Loucy (cell line): ENCODE measurements at regions not wholly inside any gene's neighbourhood (a gene's known extent, or its start where the extent isn't known, plus 50 kb on each side); places are given as distances from the start of the nearest gene placed in this dataset.

Experiments used
- H2AFZ ChIP-seq: fragments of 200-600 bp; sonication (generic); 2 replicates; pipeline ENCODE4 v1.6.0; 2016; ENCODE audit warnings: antibody characterized with exemption, mild to moderate bottlenecking, low read length, moderate library complexity
- H3F3A ChIP-seq: fragments of 200-600 bp; 2 replicates; pipeline ENCODE4 v1.6.0; 2016; ENCODE audit warnings: antibody characterized with exemption, low read depth, mild to moderate bottlenecking
- H3K27me3 ChIP-seq: fragments of 200-600 bp; sonication (generic); 2 replicates; pipeline ENCODE4 v1.6.1; 2014; ENCODE audit warnings: low read length, mild to moderate bottlenecking; ENCODE audit not compliant: insufficient read depth, poor library complexity, severe bottlenecking
- H3K36me3 ChIP-seq: fragments of 200-600 bp; sonication (generic); 2 replicates; pipeline ENCODE4 v1.6.1; 2016; ENCODE audit warnings: low read length; ENCODE audit not compliant: insufficient read depth
- H3K4me1 ChIP-seq: fragments of 200-600 bp; sonication (generic); 2 replicates; pipeline ENCODE4 v1.5.1; 2014; ENCODE audit warnings: low read length, mild to moderate bottlenecking; ENCODE audit not compliant: insufficient read depth, poor library complexity, severe bottlenecking
- H3K4me2 ChIP-seq: fragments of 200-600 bp; sonication (generic); 2 replicates; pipeline ENCODE4 v1.6.0; 2014; ENCODE audit warnings: antibody characterized with exemption, low read length, low read depth, mild to moderate bottlenecking; ENCODE audit not compliant: poor library complexity, severe bottlenecking
- H3K4me3 ChIP-seq: fragments of 200-600 bp; sonication (generic); 2 replicates; pipeline ENCODE4 v1.5.1; 2014; ENCODE audit warnings: low read length, mild to moderate bottlenecking, mixed read lengths; ENCODE audit not compliant: poor library complexity, severe bottlenecking
- H3K79me2 ChIP-seq: fragments of 200-600 bp; sonication (generic); 2 replicates; pipeline ENCODE4 v1.6.1; 2014; ENCODE audit warnings: low read length; ENCODE audit not compliant: insufficient read depth
- H3K9ac ChIP-seq: fragments of 200-600 bp; sonication (generic); 2 replicates; pipeline ENCODE4 v1.6.0; 2014; ENCODE audit warnings: mild to moderate bottlenecking, low read depth, low read length, moderate library complexity; ENCODE audit not compliant: poor library complexity, severe bottlenecking
- H3K9me2 ChIP-seq: fragments of 200-600 bp; sonication (generic); replicated peaks from 2 replicates; pipeline ENCODE4 v1.6.1; 2016; ENCODE audit warnings: low read depth, low read length, mixed read lengths
- H3K9me3 ChIP-seq: fragments of 200-600 bp; sonication (generic); 2 replicates; pipeline ENCODE4 v1.6.1; 2014; ENCODE audit warnings: mild to moderate bottlenecking, antibody characterized with exemption, low read length, low read depth; ENCODE audit not compliant: insufficient read depth
- H4K20me1 ChIP-seq: fragments of 200-600 bp; sonication (generic); 2 replicates; pipeline ENCODE4 v1.6.0; 2014; ENCODE audit warnings: antibody characterized with exemption, low read length, mild to moderate bottlenecking; ENCODE audit not compliant: insufficient read depth, poor library complexity, severe bottlenecking
- EZH2phosphoT487 ChIP-seq: fragments of 200-600 bp; IDR thresholded peaks from 2 replicates; pipeline ENCODE4 v1.6.1; 2018; ENCODE audit warnings: antibody characterized with exemption, mild to moderate bottlenecking, moderate library complexity, borderline replicate concordance
- TF ChIP-seq, protein P1 (sequence below): fragments of 200-600 bp; sonication (generic); conservative IDR thresholded peaks from 2 replicates; pipeline ENCODE4 v1.5.1; 2014; ENCODE audit warnings: mild to moderate bottlenecking, antibody characterized with exemption, low read length

- no peak overlapping the region for H3K9ac ChIP-seq
- H3K4me2 ChIP-seq, result no peak overlapping the region
- no peaks in the 10 kb centered on the region for H4K20me1 ChIP-seq
- no peaks in the 10 kb centered on the region for H3F3A ChIP-seq
- no peaks in the 10 kb centered on the region for H3K79me2 ChIP-seq
- no peak overlapping the region for H2AFZ ChIP-seq
- H3K4me1 ChIP-seq, result no peaks in the 10 kb centered on the region
- H3K9me2 ChIP-seq, result no peaks in the 10 kb centered on the region
- no peaks in the 10 kb centered on the region for H3K9me3 ChIP-seq
- no peak overlapping the region for H3K4me3 ChIP-seq
- no peaks in the 10 kb centered on the region for H3K27me3 ChIP-seq
- TF ChIP-seq, protein P1, sequence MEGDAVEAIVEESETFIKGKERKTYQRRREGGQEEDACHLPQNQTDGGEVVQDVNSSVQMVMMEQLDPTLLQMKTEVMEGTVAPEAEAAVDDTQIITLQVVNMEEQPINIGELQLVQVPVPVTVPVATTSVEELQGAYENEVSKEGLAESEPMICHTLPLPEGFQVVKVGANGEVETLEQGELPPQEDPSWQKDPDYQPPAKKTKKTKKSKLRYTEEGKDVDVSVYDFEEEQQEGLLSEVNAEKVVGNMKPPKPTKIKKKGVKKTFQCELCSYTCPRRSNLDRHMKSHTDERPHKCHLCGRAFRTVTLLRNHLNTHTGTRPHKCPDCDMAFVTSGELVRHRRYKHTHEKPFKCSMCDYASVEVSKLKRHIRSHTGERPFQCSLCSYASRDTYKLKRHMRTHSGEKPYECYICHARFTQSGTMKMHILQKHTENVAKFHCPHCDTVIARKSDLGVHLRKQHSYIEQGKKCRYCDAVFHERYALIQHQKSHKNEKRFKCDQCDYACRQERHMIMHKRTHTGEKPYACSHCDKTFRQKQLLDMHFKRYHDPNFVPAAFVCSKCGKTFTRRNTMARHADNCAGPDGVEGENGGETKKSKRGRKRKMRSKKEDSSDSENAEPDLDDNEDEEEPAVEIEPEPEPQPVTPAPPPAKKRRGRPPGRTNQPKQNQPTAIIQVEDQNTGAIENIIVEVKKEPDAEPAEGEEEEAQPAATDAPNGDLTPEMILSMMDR, result no peak
- TF ChIP-seq EZH2phosphoT487, result no peak
- no peaks in the 10 kb centered on the region for H3K36me3 ChIP-seq
These were observed 1379.0 kb upstream of the MIR17HG start for GRCh38 chr13:89968470-89968869.

DNA sequence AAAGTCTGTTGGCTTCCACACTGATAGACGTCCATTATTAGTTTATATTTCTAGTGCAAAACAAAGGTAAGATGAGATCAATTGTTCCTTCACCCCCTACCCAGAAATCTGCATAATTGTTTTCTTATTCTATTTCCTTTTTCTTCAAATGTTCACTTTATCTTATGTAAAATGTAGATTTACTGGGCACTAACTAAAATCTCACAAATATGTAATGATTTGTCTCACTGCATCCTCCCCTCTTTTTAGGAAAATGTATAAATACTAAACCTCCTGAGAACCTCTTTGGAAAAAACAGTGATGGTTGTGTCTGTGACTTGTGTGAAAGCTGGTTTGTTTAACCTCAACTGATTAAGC, 1377.2 kb upstream of the MIR17HG start:
- Histone ChIP-seq H2AFZ (no peak overlapping the region), H3K4me3 (no peak overlapping the region)
- TF ChIP-seq, protein P1, result no peak
- TF ChIP-seq EZH2phosphoT487, result no peak

DNA sequence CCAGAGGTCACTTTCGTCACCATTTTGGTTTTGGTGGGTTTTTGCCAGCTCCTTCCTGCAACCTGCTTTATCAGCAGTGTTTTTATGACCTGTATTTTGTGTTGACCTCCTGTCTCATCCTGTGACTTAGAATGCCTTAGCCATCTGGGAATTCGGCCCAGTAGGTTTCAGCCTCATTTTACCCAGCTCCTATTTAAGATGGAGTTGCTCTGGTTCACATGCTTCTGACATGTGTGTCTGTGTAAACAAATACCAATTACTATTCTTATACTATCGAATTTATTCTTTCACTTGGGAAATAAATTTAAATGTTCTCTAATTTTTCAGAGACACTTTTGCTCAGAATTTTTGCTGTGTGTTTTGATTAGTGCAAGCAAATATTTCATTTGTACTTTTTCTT, 1370.3 kb upstream of the MIR17HG start:
- no peaks in the 10 kb centered on the region for H3K27me3 ChIP-seq
- no peak overlapping the region for H3K9ac ChIP-seq
- H3F3A ChIP-seq, result no peaks in the 10 kb centered on the region
- H3K36me3 ChIP-seq, result no peaks in the 10 kb centered on the region
- TF ChIP-seq, protein P1, result no peak
- no peak for TF ChIP-seq EZH2phosphoT487
- no peaks in the 10 kb centered on the region for H3K9me3 ChIP-seq
- no peaks in the 10 kb centered on the region for H3K4me1 ChIP-seq
- H3K4me2 ChIP-seq, result no peak overlapping the region
- H3K9me2 ChIP-seq, result no peaks in the 10 kb centered on the region
- no peak overlapping the region for H2AFZ ChIP-seq
- H3K4me3 ChIP-seq, result no peak overlapping the region
- H4K20me1 ChIP-seq, result no peaks in the 10 kb centered on the region
- H3K79me2 ChIP-seq, result no peaks in the 10 kb centered on the region

More for the DNA sequence above, 1377.2 kb upstream of the MIR17HG start:
- H3K9me3 ChIP-seq, result no peaks in the 10 kb centered on the region
- H3K9me2 ChIP-seq, result no peaks in the 10 kb centered on the region
- H3K9ac ChIP-seq, result no peak overlapping the region
- H3F3A ChIP-seq, result no peaks in the 10 kb centered on the region
- H4K20me1 ChIP-seq, result no peaks in the 10 kb centered on the region
- no peaks in the 10 kb centered on the region for H3K36me3 ChIP-seq
- no peaks in the 10 kb centered on the region for H3K4me1 ChIP-seq
- no peaks in the 10 kb centered on the region for H3K79me2 ChIP-seq
- no peaks in the 10 kb centered on the region for H3K27me3 ChIP-seq
- H3K4me2 ChIP-seq, result no peak overlapping the region
